Epithelial cell of esophagus (primary cell): ENCODE measurements at regions not wholly inside any gene's neighbourhood (a gene's known extent, or its start where the extent isn't known, plus 50 kb on each side); places are given as distances from the start of the nearest gene placed in this dataset.
"Not testable (repeated sequence)": the region's sequence is repeated elsewhere in the genome, so short reads cannot be mapped to it uniquely, and the experiment has no call there.

Experiments
- DNase-seq: peaks from one replicate; pipeline ENCODE4 v3.0.0; 2010; ENCODE audit warnings: low read depth
- H3K4me3 ChIP-seq: 2 replicates; pipeline ENCODE4 v1.5.1; 2011; ENCODE audit warnings: mild to moderate bottlenecking, low read length, control low read depth
- TF ChIP-seq, protein P1 (sequence below): IDR thresholded peaks from 2 replicates; pipeline ENCODE4 v1.5.1; 2011; ENCODE audit warnings: low read depth, mild to moderate bottlenecking, low read length, control low read depth, inconsistent platforms; ENCODE audit not compliant: insufficient read depth; ENCODE audit errors: missing control alignments

DNA sequence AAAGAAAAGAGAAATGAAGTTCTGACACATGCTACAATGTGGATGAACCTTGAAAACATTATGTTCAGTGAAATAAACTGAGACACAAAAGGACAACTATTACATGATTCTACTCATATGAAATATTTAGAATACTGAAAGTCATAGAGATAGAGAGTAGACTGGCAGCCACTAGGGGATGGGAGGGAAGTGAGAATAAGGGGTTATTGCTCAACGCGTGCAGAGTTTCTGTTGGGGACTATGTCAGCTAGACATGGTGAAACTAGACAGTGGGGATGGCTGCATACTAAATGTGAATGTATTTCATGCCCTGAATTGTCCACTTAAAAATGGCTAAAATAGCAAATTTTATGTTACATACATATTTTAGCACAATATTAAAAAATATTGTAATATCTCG lies 108.7 kb upstream of the ATL2 start:
- H3K4me3 ChIP-seq: no peak overlapping the region
- no peak for DNase-seq
- TF ChIP-seq, protein P1, sequence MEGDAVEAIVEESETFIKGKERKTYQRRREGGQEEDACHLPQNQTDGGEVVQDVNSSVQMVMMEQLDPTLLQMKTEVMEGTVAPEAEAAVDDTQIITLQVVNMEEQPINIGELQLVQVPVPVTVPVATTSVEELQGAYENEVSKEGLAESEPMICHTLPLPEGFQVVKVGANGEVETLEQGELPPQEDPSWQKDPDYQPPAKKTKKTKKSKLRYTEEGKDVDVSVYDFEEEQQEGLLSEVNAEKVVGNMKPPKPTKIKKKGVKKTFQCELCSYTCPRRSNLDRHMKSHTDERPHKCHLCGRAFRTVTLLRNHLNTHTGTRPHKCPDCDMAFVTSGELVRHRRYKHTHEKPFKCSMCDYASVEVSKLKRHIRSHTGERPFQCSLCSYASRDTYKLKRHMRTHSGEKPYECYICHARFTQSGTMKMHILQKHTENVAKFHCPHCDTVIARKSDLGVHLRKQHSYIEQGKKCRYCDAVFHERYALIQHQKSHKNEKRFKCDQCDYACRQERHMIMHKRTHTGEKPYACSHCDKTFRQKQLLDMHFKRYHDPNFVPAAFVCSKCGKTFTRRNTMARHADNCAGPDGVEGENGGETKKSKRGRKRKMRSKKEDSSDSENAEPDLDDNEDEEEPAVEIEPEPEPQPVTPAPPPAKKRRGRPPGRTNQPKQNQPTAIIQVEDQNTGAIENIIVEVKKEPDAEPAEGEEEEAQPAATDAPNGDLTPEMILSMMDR: no peak

DNA sequence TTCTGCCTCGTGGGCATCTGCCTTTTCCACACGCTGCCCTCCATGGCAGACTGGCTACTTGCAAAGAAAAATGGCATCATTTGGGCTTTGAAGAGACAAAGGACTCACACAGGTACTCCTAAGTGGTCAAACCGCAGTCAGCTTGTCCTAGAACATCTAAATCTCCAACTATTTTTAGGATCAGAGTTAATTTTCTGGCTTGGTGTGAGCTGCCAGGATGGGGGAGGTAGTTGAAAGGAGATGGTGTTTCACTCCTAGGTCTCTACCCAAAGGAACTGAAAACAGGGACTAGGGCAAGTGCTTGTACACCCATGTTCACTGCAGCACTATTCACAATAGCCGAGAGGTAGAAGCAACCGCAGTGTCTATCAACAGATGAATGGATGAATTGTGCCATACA lies 107.9 kb upstream of the ATL2 start:
- TF ChIP-seq, protein P1: no peak
- H3K4me3 ChIP-seq: no peak overlapping the region
- DNase-seq: no peak

DNA sequence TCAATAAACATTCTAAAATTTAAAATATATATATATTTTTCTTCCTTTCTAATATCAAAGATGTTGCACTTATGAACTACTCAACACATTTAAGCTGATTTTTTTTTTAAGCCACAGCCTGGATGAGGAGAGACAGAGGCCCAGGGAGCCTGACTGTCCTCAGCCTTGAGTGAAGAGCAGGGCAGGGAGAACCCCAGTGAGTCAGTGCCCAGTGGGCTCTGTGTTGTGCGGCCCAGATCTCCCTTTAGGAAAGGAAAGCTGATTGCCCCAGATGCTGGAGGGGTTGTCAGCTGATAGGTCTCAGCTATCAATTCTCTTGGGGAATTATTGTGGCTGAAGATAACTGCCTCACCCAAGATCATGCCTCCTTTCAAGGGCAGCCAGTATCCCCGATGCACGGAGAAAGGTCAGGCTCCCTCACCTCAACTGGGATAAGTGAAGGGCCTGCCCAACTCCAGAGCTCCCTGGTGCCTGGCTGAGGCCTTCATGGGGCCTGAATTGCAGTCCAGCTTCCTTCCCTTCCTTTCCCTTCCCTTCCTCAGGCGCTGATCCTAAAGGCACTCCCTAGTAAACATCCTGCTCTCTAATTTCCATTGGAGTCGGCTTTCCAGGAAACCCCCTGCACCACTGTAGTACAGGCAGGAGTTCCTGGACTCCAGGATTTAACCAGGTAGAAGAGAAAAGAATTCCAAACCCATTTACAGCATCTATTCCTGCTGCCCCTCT lies 106.9 kb upstream of the ATL2 start:
- no peak for DNase-seq
- TF ChIP-seq, protein P1: no peak
- no peak overlapping the region for H3K4me3 ChIP-seq

DNA sequence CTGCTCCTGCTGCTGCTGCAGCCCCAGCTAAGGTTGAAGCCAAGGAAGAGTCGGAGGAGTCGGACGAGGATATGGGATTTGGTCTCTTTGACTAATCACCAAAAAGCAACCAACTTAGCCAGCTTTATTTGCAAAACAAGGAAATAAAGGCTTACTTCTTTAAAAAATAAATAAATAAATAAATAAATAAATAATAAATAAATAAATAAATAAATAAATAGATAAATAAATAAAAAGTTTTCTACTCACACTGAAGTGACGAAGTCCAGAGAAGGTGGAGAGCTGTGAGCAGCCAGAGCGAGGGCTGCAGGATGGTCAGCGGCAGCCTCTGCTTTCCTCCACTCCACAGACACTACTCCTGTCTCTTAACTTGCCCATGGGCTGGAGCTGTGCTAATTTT lies 105.6 kb upstream of the ATL2 start:
- not testable (repeated sequence) for DNase-seq, H3K4me3 ChIP-seq

DNA sequence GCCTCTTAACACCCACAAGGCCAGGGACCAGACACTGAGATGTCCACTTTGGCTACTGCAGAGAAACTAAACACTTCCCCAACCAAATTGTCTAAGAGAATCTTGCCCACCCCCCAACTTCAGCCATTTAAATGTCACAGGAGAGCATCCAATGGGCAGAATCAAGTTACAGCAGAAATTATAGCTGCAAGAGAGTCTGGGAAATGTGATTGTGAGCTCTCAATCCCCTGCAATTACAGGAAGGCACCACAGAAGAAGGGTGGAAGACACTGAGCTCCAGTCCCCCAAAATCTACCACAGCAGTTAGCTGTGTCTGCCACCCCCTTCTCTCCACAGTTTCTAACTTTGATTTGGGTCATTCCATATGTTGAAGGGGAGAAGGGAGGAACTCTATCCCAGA lies 103.5 kb upstream of the ATL2 start:
- TF ChIP-seq, protein P1: no peak
- DNase-seq: no peak
- no peak overlapping the region for H3K4me3 ChIP-seq

DNA sequence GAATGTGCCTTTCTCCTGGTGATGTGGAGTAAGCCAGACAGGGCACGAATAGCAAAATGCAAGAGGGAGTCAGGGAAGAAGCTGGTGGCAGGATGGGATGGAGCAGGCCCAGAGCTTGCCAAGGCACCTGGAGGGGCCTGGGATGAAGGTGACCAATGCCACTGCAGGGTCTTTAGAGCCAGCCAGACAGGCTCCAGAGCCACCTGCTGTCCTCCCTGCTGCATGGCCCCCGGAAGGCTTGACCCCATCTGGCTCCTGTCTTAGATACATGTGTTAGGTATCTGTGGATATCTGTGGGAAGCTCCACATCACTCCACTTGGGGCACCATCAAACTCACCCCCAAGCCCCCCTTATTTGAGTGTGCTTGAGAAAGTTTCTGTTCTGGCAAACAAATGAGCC lies 99.9 kb upstream of the ATL2 start:
- no peak for DNase-seq
- TF ChIP-seq, protein P1: no peak
- no peak overlapping the region for H3K4me3 ChIP-seq

DNA sequence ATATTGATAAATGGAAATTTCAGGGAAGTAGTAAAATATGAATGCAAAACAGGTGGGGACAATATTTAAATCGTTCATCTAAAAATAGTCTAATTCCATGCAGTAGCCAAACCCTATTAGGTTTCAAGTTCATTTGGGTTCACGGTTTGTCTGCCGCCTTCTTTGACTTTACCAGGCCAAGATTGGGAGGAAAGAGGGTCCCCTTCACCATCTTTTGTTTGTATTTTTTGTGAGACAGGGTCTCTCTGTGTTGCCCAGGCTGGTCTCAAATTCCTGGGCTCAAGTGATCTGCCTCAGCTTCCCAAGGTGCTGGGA lies 98.5 kb upstream of the ATL2 start:
- DNase-seq: no peak
- H3K4me3 ChIP-seq: no peak overlapping the region
- TF ChIP-seq, protein P1: no peak
